ENCODE measurements at regions not wholly inside any gene's neighbourhood (a gene's known extent, or its start where the extent isn't known, plus 50 kb on each side); places are given as distances from the start of the nearest gene placed in this dataset.

DNA sequence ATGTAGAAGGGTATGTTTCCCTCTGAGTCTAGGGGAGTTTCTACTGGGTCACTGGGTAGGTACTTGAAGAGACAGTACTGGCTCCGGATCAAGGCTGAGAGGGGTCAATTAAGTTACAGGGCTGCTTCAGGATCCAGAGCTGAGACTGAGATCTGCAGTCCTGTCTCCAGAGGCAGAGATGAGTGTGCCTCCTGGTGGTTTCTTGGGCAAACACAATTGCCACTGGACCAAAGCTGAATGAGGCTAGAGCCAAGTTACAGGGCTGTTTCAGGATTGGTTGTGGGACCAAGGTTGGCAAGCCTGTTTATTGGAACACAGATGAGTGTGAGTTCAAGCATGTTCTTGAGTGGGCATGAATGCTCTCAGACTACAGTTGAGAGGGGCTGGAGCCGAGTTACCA lies 157.9 kb downstream of the ADCYAP1 start (continued):
- TF ChIP-seq, protein P1, sequence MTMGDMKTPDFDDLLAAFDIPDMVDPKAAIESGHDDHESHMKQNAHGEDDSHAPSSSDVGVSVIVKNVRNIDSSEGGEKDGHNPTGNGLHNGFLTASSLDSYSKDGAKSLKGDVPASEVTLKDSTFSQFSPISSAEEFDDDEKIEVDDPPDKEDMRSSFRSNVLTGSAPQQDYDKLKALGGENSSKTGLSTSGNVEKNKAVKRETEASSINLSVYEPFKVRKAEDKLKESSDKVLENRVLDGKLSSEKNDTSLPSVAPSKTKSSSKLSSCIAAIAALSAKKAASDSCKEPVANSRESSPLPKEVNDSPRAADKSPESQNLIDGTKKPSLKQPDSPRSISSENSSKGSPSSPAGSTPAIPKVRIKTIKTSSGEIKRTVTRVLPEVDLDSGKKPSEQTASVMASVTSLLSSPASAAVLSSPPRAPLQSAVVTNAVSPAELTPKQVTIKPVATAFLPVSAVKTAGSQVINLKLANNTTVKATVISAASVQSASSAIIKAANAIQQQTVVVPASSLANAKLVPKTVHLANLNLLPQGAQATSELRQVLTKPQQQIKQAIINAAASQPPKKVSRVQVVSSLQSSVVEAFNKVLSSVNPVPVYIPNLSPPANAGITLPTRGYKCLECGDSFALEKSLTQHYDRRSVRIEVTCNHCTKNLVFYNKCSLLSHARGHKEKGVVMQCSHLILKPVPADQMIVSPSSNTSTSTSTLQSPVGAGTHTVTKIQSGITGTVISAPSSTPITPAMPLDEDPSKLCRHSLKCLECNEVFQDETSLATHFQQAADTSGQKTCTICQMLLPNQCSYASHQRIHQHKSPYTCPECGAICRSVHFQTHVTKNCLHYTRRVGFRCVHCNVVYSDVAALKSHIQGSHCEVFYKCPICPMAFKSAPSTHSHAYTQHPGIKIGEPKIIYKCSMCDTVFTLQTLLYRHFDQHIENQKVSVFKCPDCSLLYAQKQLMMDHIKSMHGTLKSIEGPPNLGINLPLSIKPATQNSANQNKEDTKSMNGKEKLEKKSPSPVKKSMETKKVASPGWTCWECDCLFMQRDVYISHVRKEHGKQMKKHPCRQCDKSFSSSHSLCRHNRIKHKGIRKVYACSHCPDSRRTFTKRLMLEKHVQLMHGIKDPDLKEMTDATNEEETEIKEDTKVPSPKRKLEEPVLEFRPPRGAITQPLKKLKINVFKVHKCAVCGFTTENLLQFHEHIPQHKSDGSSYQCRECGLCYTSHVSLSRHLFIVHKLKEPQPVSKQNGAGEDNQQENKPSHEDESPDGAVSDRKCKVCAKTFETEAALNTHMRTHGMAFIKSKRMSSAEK (CRISPR knock-in tag; IDR thresholded peaks at IDR 0.05; ENCODE audit: borderline replicate concordance), result no peak

DNA sequence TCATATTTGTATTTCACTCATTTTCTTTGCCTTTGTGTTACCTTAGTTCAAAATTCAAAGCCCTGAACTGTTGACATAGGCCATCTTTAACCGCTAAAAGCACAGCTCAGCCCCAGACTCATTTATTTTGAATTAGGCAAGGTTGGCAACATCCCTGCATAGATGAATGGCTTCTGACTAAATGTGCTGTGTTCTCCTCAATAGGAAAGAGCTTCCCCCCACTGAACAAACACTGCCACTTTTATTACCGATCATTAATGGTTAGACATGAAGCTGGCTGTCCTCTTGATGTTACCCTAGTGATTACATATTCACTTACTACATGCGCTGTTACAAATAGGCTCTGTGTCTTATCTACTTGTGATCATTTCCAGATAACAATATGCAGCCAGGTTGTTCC lies 170.7 kb downstream of the ADCYAP1 start:
- H3K27me3 Mint-ChIP-seq (ENCODE audit: low read depth), result no peaks in the 10 kb centered on the region
- POLR2A ChIA-PET, result no interaction called here
- peaks cover 16% of the 10 kb centered on the region for H3K4me1 Mint-ChIP-seq
- no peak for DNase-seq (ENCODE audit: low spot score)
- TF ChIP-seq HMGA2 (CRISPR knock-in tag; IDR thresholded peaks at IDR 0.05) (no peak), FOXK1 (CRISPR knock-in tag; IDR thresholded peaks at IDR 0.05) (no peak), JAZF1 (CRISPR knock-in tag; IDR thresholded peaks at IDR 0.05) (no peak), CBFB (CRISPR knock-in tag; IDR thresholded peaks at IDR 0.05; ENCODE audit: low read depth) (no peak), NFYB (CRISPR knock-in tag; conservative IDR thresholded peaks at IDR 0.05; ENCODE audit: low read depth) (no peak), ZNF232 (CRISPR knock-in tag; IDR thresholded peaks at IDR 0.05) (no peak), KAT7 (CRISPR knock-in tag; IDR thresholded peaks at IDR 0.05; ENCODE audit: borderline replicate concordance) (no peak)
- TF ChIP-seq, protein P2, sequence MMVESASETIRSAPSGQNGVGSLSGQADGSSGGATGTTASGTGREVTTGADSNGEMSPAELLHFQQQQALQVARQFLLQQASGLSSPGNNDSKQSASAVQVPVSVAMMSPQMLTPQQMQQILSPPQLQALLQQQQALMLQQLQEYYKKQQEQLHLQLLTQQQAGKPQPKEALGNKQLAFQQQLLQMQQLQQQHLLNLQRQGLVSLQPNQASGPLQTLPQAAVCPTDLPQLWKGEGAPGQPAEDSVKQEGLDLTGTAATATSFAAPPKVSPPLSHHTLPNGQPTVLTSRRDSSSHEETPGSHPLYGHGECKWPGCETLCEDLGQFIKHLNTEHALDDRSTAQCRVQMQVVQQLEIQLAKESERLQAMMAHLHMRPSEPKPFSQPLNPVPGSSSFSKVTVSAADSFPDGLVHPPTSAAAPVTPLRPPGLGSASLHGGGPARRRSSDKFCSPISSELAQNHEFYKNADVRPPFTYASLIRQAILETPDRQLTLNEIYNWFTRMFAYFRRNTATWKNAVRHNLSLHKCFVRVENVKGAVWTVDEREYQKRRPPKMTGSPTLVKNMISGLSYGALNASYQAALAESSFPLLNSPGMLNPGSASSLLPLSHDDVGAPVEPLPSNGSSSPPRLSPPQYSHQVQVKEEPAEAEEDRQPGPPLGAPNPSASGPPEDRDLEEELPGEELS (CRISPR knock-in tag; IDR thresholded peaks at IDR 0.05), result no peak
- TF ChIP-seq, protein P3, sequence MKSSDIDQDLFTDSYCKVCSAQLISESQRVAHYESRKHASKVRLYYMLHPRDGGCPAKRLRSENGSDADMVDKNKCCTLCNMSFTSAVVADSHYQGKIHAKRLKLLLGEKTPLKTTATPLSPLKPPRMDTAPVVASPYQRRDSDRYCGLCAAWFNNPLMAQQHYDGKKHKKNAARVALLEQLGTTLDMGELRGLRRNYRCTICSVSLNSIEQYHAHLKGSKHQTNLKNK (CRISPR knock-in tag; IDR thresholded peaks at IDR 0.05), result no peak
- TF ChIP-seq, protein P1 (CRISPR knock-in tag; IDR thresholded peaks at IDR 0.05; ENCODE audit: borderline replicate concordance), result no peak
- TF ChIP-seq, protein P4, sequence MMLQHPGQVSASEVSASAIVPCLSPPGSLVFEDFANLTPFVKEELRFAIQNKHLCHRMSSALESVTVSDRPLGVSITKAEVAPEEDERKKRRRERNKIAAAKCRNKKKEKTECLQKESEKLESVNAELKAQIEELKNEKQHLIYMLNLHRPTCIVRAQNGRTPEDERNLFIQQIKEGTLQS (CRISPR knock-in tag; conservative IDR thresholded peaks at IDR 0.05), result no peak
- TF ChIP-seq, protein P5, sequence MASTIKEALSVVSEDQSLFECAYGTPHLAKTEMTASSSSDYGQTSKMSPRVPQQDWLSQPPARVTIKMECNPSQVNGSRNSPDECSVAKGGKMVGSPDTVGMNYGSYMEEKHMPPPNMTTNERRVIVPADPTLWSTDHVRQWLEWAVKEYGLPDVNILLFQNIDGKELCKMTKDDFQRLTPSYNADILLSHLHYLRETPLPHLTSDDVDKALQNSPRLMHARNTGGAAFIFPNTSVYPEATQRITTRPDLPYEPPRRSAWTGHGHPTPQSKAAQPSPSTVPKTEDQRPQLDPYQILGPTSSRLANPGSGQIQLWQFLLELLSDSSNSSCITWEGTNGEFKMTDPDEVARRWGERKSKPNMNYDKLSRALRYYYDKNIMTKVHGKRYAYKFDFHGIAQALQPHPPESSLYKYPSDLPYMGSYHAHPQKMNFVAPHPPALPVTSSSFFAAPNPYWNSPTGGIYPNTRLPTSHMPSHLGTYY (CRISPR knock-in tag; IDR thresholded peaks at IDR 0.05), result no peak
- TF ChIP-seq, protein P6, sequence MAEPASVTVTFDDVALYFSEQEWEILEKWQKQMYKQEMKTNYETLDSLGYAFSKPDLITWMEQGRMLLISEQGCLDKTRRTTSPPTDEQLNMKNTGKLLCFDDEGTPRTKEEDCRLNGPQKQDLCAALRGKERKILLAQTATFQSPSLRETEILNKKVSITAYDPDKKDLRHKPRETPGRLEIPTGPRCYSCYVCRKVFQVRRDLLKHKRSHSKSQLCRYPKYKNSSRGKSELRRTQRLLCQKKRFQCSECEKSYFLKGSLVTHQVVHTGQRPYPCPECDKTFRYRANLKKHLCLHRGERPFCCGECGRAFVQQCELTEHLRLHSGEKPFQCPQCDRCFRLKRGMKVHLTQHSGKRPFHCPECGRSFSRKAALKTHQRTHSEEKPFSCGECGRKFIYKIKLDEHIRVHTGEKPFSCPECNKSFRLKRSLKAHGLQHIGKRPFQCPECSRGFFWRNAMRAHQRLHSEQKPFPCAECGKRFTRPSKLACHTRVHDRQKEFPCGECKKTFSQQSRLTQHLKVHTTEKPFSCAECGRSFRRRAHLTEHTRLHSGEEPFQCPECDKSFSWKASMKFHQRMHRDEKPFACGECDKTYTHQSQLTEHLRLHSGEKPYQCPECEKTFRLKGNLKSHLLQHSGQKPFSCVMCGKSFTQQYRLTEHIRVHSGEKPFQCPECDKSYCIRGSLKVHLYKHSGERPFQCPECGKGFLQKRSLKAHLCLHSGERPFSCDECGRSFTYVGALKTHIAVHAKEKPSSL (CRISPR knock-in tag; conservative IDR thresholded peaks at IDR 0.05), result no peak
- no peak for ATAC-seq
- no peaks in the 10 kb centered on the region for H3K36me3 Mint-ChIP-seq
- H3K27ac Mint-ChIP-seq, result no peak overlapping the region
- H3K4me3 Mint-ChIP-seq, result no peak overlapping the region
- CTCF ChIA-PET, result interaction anchor here (0.8 to 1.2 kb wide), 2 partner anchors 16 to 114 kb away, joined by 3 to 4 read pairs; no protein-coding TSS in a partner anchor
- H3K9me3 Mint-ChIP-seq, result no peaks in the 10 kb centered on the region

Measured in WTC11 (cell line).